ENCODE measurements at regions not wholly inside any gene's neighbourhood (a gene's known extent, or its start where the extent isn't known, plus 50 kb on each side); places are given as distances from the start of the nearest gene placed in this dataset.
"Not testable (repeated sequence)": the region's sequence is repeated elsewhere in the genome, so short reads cannot be mapped to it uniquely, and the experiment has no call there.

- DNase-seq (ENCODE audit: low read depth in 2 of 2), result no peak
Measured at GRCh38 chr3:178198329-178198728, 337.9 kb upstream of the KCNMB2 start.

GRCh38 chr3:178200316-178200715, 335.9 kb upstream of the KCNMB2 start:
- no peak for DNase-seq (ENCODE audit: low read depth in 2 of 2)

GRCh38 chr3:178201714-178202113, 334.5 kb upstream of the KCNMB2 start:
- DNase-seq (ENCODE audit: low read depth in 2 of 2), result no peak

- no peak for DNase-seq (ENCODE audit: low read depth in 2 of 2)
Measured at GRCh38 chr3:178202194-178202593, 334.0 kb upstream of the KCNMB2 start.

- no peak for DNase-seq (ENCODE audit: low read depth in 2 of 2)
Measured at GRCh38 chr3:178203165-178203564, 333.1 kb upstream of the KCNMB2 start.

GRCh38 chr3:178203650-178204049, 332.6 kb upstream of the KCNMB2 start:
- no peak for DNase-seq (ENCODE audit: low read depth in 2 of 2)

- no peak for DNase-seq (ENCODE audit: low read depth in 2 of 2)
Measured at GRCh38 chr3:178205740-178206139, 330.5 kb upstream of the KCNMB2 start.

GRCh38 chr3:178206521-178206920, 329.7 kb upstream of the KCNMB2 start:
- no peak for DNase-seq (ENCODE audit: low read depth in 2 of 2)

GRCh38 chr3:178207161-178207560, 329.1 kb upstream of the KCNMB2 start:
- DNase-seq (ENCODE audit: low read depth in 2 of 2), result not testable (repeated sequence)

GRCh38 chr3:178207627-178208026, 328.6 kb upstream of the KCNMB2 start:
- not testable (repeated sequence) for DNase-seq (ENCODE audit: low read depth in 2 of 2)

- DNase-seq (ENCODE audit: low read depth in 2 of 2), result not testable (repeated sequence)
Measured at GRCh38 chr3:178209116-178209515, 327.1 kb upstream of the KCNMB2 start.

- DNase-seq (ENCODE audit: low read depth in 2 of 2), result not testable (repeated sequence)
Measured at GRCh38 chr3:178209618-178210017, 326.6 kb upstream of the KCNMB2 start.

GRCh38 chr3:178211086-178211485, 325.1 kb upstream of the KCNMB2 start:
- DNase-seq (ENCODE audit: low read depth in 2 of 2), result not testable (repeated sequence)

- no peak for DNase-seq (ENCODE audit: low read depth in 2 of 2)
Measured at GRCh38 chr3:178217479-178217878, 318.8 kb upstream of the KCNMB2 start.

- DNase-seq (ENCODE audit: low read depth in 2 of 2), result no peak
Measured at GRCh38 chr3:178218231-178218630, 318.0 kb upstream of the KCNMB2 start.

GRCh38 chr3:178219661-178220060, 316.6 kb upstream of the KCNMB2 start:
- DNase-seq (ENCODE audit: low read depth in 2 of 2), result not testable (repeated sequence)

GRCh38 chr3:178223876-178224275, 312.4 kb upstream of the KCNMB2 start:
- DNase-seq (ENCODE audit: low read depth in 2 of 2), result no peak

GRCh38 chr3:178226094-178226493, 310.1 kb upstream of the KCNMB2 start:
- no peak for DNase-seq (ENCODE audit: low read depth in 2 of 2)

- no peak for DNase-seq (ENCODE audit: low read depth in 2 of 2)
Measured at GRCh38 chr3:178231645-178232044, 304.6 kb upstream of the KCNMB2 start.

GRCh38 chr3:178233371-178234071, 302.7 kb upstream of the KCNMB2 start:
- no peak for DNase-seq (ENCODE audit: low read depth in 2 of 2)

GRCh38 chr3:178236555-178237277, 299.5 kb upstream of the KCNMB2 start:
- no peak for DNase-seq (ENCODE audit: low read depth in 2 of 2)

GRCh38 chr3:178238179-178238578, 298.1 kb upstream of the KCNMB2 start:
- DNase-seq (ENCODE audit: low read depth in 2 of 2), result no peak

All from stimulated activated CD4-positive, alpha-beta T cell treated with anti-CD3 and anti-CD28 coated beads, Interleukin-12 subunit alpha, Interleukin-12 subunit beta, amount 100 ng/mL, for 24 hours (primary cell).